ENCODE measurements at regions not wholly inside any gene's neighbourhood (a gene's known extent, or its start where the extent isn't known, plus 50 kb on each side); places are given as distances from the start of the nearest gene placed in this dataset.

- peak; percentile 25 for DNase-seq
Measured at GRCh38 chr5:116695681-116696080, 121.1 kb upstream of the SEMA6A start.

DNA sequence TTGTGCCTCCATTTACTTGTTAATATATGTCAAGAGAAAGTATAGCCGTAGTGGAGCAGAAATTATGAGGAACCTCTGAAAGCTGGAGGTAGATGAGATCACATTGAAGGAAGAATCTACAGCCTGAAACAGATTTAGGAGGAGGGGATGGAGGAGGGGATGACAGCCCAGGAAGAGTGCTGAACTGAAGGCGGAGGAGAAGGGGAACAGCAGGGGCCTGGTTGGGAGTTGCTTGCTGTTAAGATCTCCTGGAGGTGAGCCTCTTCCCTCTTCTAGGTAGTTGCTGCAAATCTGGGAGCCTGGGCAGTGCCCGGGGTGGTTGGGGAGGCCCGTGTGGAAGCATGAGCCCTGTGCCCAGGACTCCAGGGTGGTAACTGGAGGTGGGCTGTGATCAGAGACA is 111.8 kb upstream of the SEMA6A start:
- no peak for DNase-seq

DNA sequence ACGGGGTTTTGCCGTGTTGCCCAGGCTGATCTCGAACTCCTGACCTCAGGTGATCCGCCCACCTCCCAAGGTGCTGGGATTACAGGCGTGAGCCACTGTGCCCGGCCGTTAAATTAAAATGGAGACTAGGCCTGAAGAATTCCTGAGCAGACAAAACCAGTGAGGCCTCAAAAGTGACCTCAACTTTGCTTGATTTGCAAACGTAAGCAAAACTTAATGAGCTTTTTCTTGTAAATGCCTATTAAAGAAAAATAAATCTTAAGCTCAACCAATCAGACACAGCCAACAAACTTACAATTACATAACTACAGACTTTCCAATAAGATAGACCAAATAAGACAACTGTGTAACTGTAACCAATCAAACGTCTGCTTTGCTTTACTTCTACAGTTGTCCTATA is 111.3 kb upstream of the SEMA6A start:
- DNase-seq = no peak

DNA sequence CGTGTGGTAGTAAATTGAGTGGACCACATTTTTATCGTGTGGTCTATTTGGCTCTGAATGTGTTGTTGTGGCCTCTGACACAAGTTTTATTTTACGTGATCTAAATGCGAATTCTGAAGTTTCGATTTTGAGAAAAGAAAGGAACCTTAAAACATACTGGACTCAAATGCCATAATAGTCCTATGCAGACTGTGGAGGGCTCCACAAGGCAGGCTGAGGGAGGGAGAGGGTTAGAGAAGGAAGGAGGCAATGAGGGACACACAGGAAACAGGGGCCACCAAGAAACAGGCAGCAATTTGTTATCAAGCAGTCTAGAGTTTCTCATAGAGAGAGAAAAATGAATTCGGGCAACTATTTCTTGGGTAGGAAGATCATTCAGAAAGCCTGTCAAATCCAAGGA is 110.4 kb upstream of the SEMA6A start:
- no peak for DNase-seq

- no peak for DNase-seq
Measured at GRCh38 chr5:116681334-116682013, 106.9 kb upstream of the SEMA6A start.

GRCh38 chr5:116675626-116675910 is 100.9 kb upstream of the SEMA6A start:
- DNase-seq = no peak

GRCh38 chr5:116674881-116675625 is 100.4 kb upstream of the SEMA6A start:
- DNase-seq = peak; percentile 31

GRCh38 chr5:116673453-116673852 is 98.8 kb upstream of the SEMA6A start:
- DNase-seq = no peak

- no peak for DNase-seq
Measured at GRCh38 chr5:116672203-116672602, 97.6 kb upstream of the SEMA6A start.

GRCh38 chr5:116671211-116671736 is 96.7 kb upstream of the SEMA6A start:
- DNase-seq = no peak

DNA sequence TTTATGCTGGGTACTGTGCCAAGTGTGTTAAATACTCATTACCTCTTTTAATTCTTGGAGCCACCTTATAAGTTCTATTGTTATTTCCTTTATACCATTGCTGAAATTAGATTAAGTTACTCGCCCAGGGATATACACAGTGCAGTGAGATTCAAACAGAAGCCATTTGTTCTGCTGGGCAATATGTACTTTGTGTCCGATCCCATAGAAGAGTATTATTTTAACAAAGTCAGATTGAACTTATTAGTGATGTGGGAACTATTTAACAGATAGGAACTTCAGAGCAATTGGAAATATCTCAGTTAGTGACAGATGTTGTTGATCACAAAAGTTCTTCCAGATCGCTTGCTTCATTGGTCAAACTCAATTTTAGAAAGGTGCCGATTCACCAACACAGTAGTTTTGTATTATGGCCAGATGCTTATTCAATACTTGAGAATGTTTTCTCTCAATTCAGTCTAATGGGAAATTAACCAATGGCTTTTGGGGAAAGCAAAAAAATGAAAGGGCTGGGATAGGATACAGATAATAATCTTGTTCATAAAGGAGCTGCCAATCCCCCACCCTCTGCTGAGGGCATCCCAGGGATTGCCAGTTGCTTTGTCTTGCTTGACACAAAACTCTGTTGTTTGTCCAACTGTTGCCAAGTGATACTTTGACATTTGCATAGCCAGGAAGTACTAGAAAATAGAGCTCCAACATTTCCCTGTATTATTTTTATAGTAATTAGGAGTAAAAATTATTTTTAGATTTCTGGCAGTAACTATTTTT is 94.8 kb upstream of the SEMA6A start:
- DNase-seq = no peak

- DNase-seq = no peak
Measured at GRCh38 chr5:116668390-116668789, 93.8 kb upstream of the SEMA6A start.

- DNase-seq = no peak
Measured at GRCh38 chr5:116666901-116667300, 92.3 kb upstream of the SEMA6A start.

DNA sequence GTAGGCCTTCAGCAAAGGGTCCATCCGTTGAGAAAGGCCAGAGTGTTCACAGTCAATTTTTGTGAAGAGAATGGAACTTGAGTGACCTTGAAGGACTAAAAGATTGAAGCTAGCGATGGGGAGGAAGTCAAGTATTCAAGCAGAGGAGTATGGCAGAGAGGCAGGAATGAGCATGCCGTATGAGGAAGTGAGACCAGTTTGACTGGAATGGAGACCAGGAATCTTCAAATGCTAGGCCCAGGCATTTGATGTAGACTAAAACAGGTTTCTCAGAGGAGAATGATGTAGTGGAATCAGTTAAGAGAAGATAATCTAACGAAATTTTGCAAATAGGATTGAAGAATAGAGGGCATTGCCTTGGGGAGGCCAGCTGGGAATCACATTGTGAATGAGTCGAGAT is 90.4 kb upstream of the SEMA6A start:
- no peak for DNase-seq

- DNase-seq = no peak
Measured at GRCh38 chr5:116663081-116663480, 88.5 kb upstream of the SEMA6A start.

DNA sequence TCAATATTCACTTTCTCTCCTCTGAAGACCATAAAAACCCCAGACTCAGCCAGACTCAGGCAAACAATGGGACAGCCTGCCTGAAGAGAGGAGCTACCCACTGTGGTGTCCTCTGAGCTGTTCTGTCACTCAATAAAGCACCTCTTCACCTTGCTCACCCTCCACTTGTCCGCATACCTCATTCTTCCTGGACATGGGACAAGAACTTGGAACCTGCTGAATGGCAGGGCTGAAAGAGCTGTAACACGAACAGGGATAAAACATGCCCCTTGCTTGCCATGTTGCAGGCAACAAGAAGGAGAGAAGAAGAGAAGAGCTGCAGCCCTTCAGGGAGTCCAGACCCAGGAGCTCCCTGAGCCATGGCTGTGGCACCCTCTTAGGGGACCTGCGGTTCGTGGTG is 86.8 kb upstream of the SEMA6A start:
- DNase-seq = no peak

DNA sequence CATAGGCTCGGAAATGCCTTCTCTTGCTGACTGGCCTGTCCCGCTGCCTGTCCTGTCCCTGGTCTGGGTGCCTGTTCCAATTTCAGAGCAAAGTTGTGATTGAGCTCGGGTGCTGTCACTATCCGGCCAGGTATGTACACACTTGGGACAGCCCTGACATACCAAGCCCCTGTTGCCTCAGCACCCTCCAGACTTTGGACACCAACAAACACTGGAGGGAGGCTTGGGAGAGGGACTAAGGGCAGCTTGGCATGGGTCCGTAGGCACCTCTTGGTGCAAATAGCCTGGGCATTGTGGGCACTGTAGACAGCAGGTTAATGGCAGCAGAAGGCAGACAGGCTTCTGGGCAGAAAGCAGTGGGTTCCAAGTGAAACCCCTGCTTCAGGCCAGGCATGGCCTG is 86.3 kb upstream of the SEMA6A start:
- no peak for DNase-seq

DNA sequence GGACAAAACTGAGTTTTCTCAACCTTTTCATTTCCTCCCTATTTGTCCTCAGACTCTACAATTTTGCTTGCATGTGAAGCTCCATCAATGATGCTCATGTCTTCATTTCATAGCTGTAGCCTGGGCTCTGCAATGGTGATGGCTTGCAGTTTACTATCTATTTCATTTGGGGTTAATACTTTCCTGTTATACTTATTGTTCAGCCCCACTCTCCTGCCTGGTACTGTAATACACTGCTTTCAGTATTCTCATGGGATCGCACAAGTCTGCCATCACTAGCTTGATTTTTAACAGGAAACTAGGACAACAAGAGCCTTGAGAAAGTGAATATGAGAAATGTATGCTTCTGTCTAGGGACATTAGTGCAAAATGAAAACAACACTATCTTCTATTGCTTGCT is 84.2 kb upstream of the SEMA6A start:
- no peak for DNase-seq

DNA sequence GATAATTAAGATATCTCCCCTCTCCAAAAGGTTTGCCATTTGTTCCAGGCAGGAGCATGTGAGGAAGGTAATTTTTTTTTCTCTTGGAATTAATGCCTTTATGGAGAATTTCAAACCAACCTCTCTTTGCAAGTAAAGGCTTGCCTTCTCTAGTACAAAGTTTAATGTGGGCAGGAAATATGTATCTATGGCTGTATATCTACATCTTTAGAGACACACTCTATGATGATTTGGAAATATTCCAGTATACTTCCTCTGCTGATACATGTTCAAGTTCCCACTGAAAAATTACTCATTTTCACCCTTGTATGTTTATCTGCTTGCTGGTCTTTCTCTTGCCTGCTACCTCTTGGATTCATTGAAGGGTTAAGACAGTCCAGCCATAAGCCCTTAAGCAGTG is 83.5 kb upstream of the SEMA6A start:
- no peak for DNase-seq

DNA sequence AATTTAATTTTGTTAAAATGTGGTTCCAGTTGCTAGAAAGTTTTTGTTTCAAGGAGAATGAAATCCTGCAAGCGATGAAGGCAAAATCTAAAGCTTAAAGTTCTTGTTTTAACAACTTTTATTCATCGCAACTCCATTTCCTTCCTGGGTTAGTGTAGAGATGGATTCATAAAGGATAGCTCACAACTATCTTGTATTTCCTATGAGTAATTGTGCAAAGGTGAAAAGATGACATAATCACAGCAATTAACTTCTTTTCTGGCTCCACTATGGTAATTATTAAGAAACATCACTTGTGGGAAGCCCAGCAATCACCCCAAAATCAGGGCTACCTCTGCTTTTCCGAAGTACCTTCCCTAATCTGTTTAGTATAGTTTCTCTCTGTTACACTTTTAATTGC is 80.8 kb upstream of the SEMA6A start:
- no peak for DNase-seq

DNA sequence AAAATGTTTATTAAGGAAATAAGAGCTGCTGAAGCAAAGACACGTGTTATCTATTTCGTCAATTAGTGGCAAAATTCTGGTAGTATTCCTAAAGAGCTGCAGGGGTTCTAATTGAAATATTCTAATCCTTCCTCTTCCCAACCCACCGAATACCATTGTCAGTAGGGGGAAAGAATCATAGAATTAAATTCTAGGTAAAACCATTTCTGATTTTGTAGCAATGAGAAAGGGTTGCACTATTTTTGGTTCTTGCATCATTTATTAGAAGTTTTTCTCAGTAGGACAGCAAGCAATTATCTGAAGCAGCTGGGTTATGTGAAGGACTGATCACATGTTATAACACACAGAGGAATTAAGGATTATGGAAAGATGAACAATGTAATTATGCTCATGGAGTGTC is 80.3 kb upstream of the SEMA6A start:
- DNase-seq = no peak

GRCh38 chr5:116652903-116653302 is 78.3 kb upstream of the SEMA6A start:
- peak; percentile 23 for DNase-seq

GRCh38 chr5:116652196-116652729 is 77.6 kb upstream of the SEMA6A start:
- peak; percentile 70 for DNase-seq

All from muscle of arm (tissue), 1 donor.